Cardiac fibroblast (primary cell): ENCODE measurements at regions not wholly inside any gene's neighbourhood (a gene's known extent, or its start where the extent isn't known, plus 50 kb on each side); places are given as distances from the start of the nearest gene placed in this dataset.

Source experiments
- DNase-seq, 2 donors: peaks; one replicate each; pipeline versions ENCODE4 v3.0.0 to v3.0.0-alpha.2; 2010; ENCODE audit warnings: low read depth in 2 of 2
- H3K4me3 ChIP-seq, 2 donors: replicated peaks in 1 of 2; 1 replicate in 1 of 2; 2 replicates in 1 of 2; pipeline ENCODE4 v1.5.1; 2011; ENCODE audit warnings: low read depth in 2 of 2, low read length in 2 of 2, mild to moderate bottlenecking in 2 of 2, moderate library complexity in 1 of 2
- TF ChIP-seq, protein P1 (sequence below): IDR thresholded peaks from one replicate; pipeline ENCODE4 v1.5.1; 2011; ENCODE audit warnings: low read depth, mild to moderate bottlenecking, low read length, inconsistent platforms

DNA sequence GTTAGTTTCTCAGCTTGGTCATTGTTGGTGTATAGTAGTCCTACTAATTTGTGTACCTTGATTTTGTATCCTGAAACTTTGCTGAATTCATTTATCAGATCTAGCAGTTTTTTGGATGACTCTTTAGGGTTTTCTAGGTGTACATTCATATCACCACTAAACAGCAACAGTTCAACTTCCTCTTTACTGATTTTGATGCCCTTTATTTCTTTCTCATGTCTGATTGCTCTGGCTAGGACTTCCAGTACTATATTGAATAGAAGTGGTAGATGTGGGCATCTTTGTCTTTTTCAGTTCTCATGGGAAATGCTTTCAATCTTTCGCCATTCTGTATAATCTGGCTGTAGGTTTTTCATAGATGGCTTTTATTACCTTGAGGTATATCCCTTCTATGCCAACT, 61.3 kb upstream of the HEY2 start:
- no peak overlapping the region for H3K4me3 ChIP-seq
- TF ChIP-seq, protein P1, sequence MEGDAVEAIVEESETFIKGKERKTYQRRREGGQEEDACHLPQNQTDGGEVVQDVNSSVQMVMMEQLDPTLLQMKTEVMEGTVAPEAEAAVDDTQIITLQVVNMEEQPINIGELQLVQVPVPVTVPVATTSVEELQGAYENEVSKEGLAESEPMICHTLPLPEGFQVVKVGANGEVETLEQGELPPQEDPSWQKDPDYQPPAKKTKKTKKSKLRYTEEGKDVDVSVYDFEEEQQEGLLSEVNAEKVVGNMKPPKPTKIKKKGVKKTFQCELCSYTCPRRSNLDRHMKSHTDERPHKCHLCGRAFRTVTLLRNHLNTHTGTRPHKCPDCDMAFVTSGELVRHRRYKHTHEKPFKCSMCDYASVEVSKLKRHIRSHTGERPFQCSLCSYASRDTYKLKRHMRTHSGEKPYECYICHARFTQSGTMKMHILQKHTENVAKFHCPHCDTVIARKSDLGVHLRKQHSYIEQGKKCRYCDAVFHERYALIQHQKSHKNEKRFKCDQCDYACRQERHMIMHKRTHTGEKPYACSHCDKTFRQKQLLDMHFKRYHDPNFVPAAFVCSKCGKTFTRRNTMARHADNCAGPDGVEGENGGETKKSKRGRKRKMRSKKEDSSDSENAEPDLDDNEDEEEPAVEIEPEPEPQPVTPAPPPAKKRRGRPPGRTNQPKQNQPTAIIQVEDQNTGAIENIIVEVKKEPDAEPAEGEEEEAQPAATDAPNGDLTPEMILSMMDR, result no peak

DNA sequence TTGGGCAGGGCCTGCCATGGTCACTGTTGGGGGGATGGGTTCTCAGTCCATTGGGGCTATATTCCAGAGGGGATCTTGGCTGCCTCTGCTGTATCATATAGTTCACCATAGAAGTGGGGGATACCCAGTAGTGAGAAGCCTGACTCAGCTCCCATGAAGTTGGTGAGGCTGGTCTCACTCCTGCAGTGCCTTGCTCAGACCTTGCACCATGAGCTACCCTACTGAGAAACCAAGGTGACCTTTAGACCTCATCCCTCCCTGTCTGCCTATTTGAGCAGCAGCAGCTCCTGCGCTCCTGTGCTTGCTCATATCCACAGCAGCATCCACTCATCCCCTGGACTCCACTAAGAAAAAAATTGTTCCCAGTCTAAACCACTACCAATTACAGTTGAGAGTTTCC, 56.0 kb upstream of the HEY2 start:
- TF ChIP-seq, protein P1, result no peak
- DNase-seq, result no peak
- no peak overlapping the region for H3K4me3 ChIP-seq

More for the DNA sequence above, 61.3 kb upstream of the HEY2 start:
- DNase-seq, result no peak

DNA sequence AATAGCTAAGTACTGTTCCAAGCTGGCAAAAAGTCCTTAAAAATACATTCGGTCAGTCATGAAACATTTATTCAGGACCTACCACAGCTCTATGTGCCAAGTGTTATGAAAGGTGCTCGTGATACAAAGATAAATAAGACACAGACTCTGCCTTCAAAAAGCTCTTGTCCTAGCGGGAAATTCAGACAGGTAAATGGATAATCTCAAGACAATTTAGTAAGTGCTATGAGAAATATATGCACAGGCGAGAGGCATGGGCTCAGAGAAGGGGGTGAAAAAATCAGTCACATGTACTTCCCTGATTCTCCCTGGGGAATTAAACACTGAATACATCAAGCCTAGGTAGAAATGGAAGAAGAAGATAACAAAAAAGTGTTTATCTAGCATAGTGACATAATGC, 49.8 kb upstream of the HEY2 start:
- TF ChIP-seq, protein P1, result no peak
- H3K4me3 ChIP-seq, result no peak overlapping the region
- DNase-seq, result no peak
